Loucy (cell line): ENCODE measurements at regions not wholly inside any gene's neighbourhood (a gene's known extent, or its start where the extent isn't known, plus 50 kb on each side); places are given as distances from the start of the nearest gene placed in this dataset.

Source experiments
- EZH2phosphoT487 ChIP-seq: fragments of 200-600 bp; IDR thresholded peaks from 2 replicates; pipeline ENCODE4 v1.6.1; 2018; ENCODE audit warnings: antibody characterized with exemption, mild to moderate bottlenecking, moderate library complexity, borderline replicate concordance
- TF ChIP-seq, protein P1 (sequence below): fragments of 200-600 bp; sonication (generic); conservative IDR thresholded peaks from 2 replicates; pipeline ENCODE4 v1.5.1; 2014; ENCODE audit warnings: mild to moderate bottlenecking, antibody characterized with exemption, low read length

DNA sequence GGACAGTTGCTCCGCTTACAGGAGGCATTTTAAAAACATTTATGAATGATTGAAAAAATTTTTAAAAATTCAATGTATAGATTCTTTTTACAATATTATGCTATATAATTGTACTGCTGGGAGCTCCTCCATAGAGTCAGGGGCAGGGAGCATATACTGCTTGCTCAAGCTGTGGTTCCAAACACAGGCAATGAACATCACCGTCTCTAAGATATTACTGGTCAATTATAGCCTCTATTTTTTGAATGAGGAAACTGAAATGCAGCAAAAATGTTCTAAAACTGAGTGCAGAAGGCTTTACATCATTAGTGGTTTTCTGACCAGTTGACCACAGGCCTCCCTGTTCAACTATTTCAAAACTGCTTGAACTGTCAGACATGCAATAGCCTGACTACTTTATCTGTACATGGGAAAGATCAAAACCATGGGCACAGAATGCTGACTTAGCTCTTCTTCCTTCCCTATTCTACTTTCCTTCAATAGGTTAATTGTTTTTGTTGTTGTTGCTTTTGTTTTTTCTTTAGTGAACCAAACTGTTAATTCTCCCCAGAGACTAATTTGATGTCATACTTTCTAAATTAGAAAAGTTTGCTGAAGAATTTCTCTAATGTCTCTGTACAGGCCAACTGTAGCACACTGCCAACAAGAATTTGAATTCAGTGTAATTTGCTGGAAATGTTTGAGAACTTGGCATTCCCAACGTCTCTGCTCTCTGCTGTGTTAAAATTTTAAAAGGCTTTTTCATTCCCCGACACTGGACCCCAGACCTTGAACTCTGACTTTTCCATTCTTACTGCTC, 107.6 kb upstream of the MPDZ start:
- TF ChIP-seq, protein P1, sequence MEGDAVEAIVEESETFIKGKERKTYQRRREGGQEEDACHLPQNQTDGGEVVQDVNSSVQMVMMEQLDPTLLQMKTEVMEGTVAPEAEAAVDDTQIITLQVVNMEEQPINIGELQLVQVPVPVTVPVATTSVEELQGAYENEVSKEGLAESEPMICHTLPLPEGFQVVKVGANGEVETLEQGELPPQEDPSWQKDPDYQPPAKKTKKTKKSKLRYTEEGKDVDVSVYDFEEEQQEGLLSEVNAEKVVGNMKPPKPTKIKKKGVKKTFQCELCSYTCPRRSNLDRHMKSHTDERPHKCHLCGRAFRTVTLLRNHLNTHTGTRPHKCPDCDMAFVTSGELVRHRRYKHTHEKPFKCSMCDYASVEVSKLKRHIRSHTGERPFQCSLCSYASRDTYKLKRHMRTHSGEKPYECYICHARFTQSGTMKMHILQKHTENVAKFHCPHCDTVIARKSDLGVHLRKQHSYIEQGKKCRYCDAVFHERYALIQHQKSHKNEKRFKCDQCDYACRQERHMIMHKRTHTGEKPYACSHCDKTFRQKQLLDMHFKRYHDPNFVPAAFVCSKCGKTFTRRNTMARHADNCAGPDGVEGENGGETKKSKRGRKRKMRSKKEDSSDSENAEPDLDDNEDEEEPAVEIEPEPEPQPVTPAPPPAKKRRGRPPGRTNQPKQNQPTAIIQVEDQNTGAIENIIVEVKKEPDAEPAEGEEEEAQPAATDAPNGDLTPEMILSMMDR, result no peak
- TF ChIP-seq EZH2phosphoT487, result no peak
